CD14-positive monocyte (primary cell): ENCODE measurements at regions not wholly inside any gene's neighbourhood (a gene's known extent, or its start where the extent isn't known, plus 50 kb on each side); places are given as distances from the start of the nearest gene placed in this dataset.

ENCODE experiments used
- DNase-seq, 3 donors: peaks; one replicate each; pipeline ENCODE4 v3.0.0-alpha.2; 2011 to 2022
- H2AFZ ChIP-seq: 2 replicates; pipeline ENCODE4 v1.6.0; 2012; ENCODE audit warnings: mild to moderate bottlenecking, low read depth, low read length, inconsistent platforms; ENCODE audit not compliant: insufficient read depth, poor library complexity, severe bottlenecking
- H3K27ac ChIP-seq, 2 donors: 1 replicate in 1 of 2; 2 replicates in 1 of 2; pipeline ENCODE4 v1.5.1; 2012 to 2013; ENCODE audit warnings: low read length in 2 of 2, control low read depth in 1 of 2, inconsistent platforms in 1 of 2, low read depth in 1 of 2, mild to moderate bottlenecking in 1 of 2
- H3K27me3 ChIP-seq, 2 donors: one replicate each; pipeline versions ENCODE4 v1.6.0 to v1.6.1; 2011 to 2013; ENCODE audit warnings: low read length in 2 of 2; ENCODE audit not compliant: control insufficient read depth in 2 of 2, insufficient read depth in 2 of 2
- H3K36me3 ChIP-seq, 2 donors: replicated peaks in 1 of 2; 1 replicate in 1 of 2; 2 replicates in 1 of 2; pipeline versions ENCODE4 v1.5.1 to v1.6.1; 2012 to 2013; ENCODE audit warnings: low read length in 2 of 2, control low read depth in 1 of 2, inconsistent platforms in 1 of 2, mild to moderate bottlenecking in 1 of 2; ENCODE audit not compliant: insufficient read depth in 2 of 2, control insufficient read depth in 1 of 2
- H3K4me1 ChIP-seq, 2 donors: 1 replicate in 1 of 2; 2 replicates in 1 of 2; pipeline versions ENCODE4 v1.5.1 to v1.6.1; 2012 to 2013; ENCODE audit warnings: low read length in 2 of 2, control low read depth in 1 of 2, inconsistent platforms in 1 of 2, mild to moderate bottlenecking in 1 of 2, moderate library complexity in 1 of 2; ENCODE audit not compliant: insufficient read depth in 2 of 2, control insufficient read depth in 1 of 2
- H3K4me2 ChIP-seq: replicated peaks from 2 replicates; pipeline ENCODE3; 2012; ENCODE audit warnings: low read length, moderate library complexity, mild to moderate bottlenecking; ENCODE audit not compliant: poor library complexity, severe bottlenecking; ENCODE audit errors: extremely low read depth
- H3K4me3 ChIP-seq, 3 experiments: fragments of 200-600 bp in 1 of 3; sonication (generic) in 1 of 3; replicated peaks in 1 of 3; 1 replicate in 2 of 3; 2 replicates in 1 of 3; pipeline ENCODE4 v1.5.1; 2011 to 2013; ENCODE audit warnings: low read length in 3 of 3, mild to moderate bottlenecking in 3 of 3, control low read depth in 2 of 3, low read depth in 2 of 3, inconsistent platforms in 1 of 3, moderate library complexity in 1 of 3
- H3K79me2 ChIP-seq: 2 replicates; pipeline ENCODE4 v1.6.0; 2012; ENCODE audit warnings: mild to moderate bottlenecking, control low read depth, inconsistent platforms, low read length, moderate library complexity; ENCODE audit not compliant: insufficient read depth
- H3K9ac ChIP-seq: 2 replicates; pipeline ENCODE4 v1.6.0; 2017; ENCODE audit warnings: low read length, mild to moderate bottlenecking; ENCODE audit not compliant: insufficient read depth, poor library complexity, severe bottlenecking
- H3K9me3 ChIP-seq, 2 donors: replicated peaks in 1 of 2; 1 replicate in 1 of 2; 2 replicates in 1 of 2; pipeline versions ENCODE4 v1.5.1 to v1.6.1; 2012 to 2013; ENCODE audit warnings: low read length in 2 of 2, control low read depth in 1 of 2; ENCODE audit not compliant: control insufficient read depth in 1 of 2, insufficient read depth in 1 of 2
- H4K20me1 ChIP-seq: 2 replicates; pipeline ENCODE4 v1.6.0; 2012; ENCODE audit warnings: mild to moderate bottlenecking, low read length, control low read depth, moderate library complexity; ENCODE audit not compliant: insufficient read depth
- H3K27ac Mint-ChIP-seq, 7 donors: one replicate each; pipeline ENCODE4 v1.8.0; 2020; ENCODE audit warnings: mild to moderate bottlenecking in 7 of 7, mixed read lengths in 7 of 7, moderate library complexity in 6 of 7, inconsistent platforms in 2 of 7
- H3K27me3 Mint-ChIP-seq, 3 donors: one replicate each; pipeline ENCODE4 v1.8.0; 2021 to 2022; ENCODE audit warnings: low read depth in 3 of 3, mild to moderate bottlenecking in 3 of 3, mixed read lengths in 3 of 3, moderate library complexity in 3 of 3, inconsistent platforms in 1 of 3
- H3K36me3 Mint-ChIP-seq, 2 donors: one replicate each; pipeline ENCODE4 v1.8.0; 2020; ENCODE audit warnings: mixed read lengths in 2 of 2, inconsistent platforms in 1 of 2, mild to moderate bottlenecking in 1 of 2
- H3K4me1 Mint-ChIP-seq: one replicate; pipeline ENCODE4 v1.8.0; 2020; ENCODE audit warnings: mild to moderate bottlenecking, mixed read lengths
- H3K4me3 Mint-ChIP-seq, 2 donors: one replicate each; pipeline ENCODE4 v1.8.0; 2020; ENCODE audit warnings: mild to moderate bottlenecking in 2 of 2, mixed read lengths in 2 of 2, moderate library complexity in 1 of 2
- H3K9me3 Mint-ChIP-seq, 7 donors: one replicate each; pipeline ENCODE4 v1.8.0; 2020 to 2022; ENCODE audit warnings: mixed read lengths in 7 of 7, mild to moderate bottlenecking in 6 of 7, moderate library complexity in 6 of 7, inconsistent platforms in 2 of 7
- CTCF ChIP-seq: fragments of 200-600 bp; IDR thresholded peaks from one replicate; pipeline ENCODE4 v1.8.0; 2022; ENCODE audit warnings: antibody characterized with exemption, mild to moderate bottlenecking
- WGBS: methylation state at CpG from one replicate; pipeline ENCODE4 v1.1.5; 2013; ENCODE audit warnings: missing lambda C conversion rate; ENCODE audit not compliant: insufficient coverage; 5-methylcytosine and 5-hydroxymethylcytosine counted together
- intact Hi-C, 2 donors: fragments of 100-400 bp; cut with micrococcal nuclease; formaldehyde crosslinking; loops; one replicate each; pipeline versions ENCODE4 v1.15.0 to v1.15.1; 2023

- intact Hi-C loops: no loop called here
- Histone ChIP-seq H3K4me1 (no peaks in the 10 kb centered on the region), H3K9ac (no peak overlapping the region), H2AFZ (no peak overlapping the region), H3K4me2 (no peak overlapping the region), H3K9me3 (no peaks in the 10 kb centered on the region), H3K27me3 (no peaks in the 10 kb centered on the region), H4K20me1 (no peaks in the 10 kb centered on the region), H3K4me3 (no peak overlapping the region), H3K27ac (no peak overlapping the region), H3K36me3 (no peaks in the 10 kb centered on the region), H3K79me2 (no peaks in the 10 kb centered on the region)
- TF ChIP-seq CTCF: no peak
- Mint-ChIP-seq H3K4me1 (no peaks in the 10 kb centered on the region), H3K27ac (no peak overlapping the region), H3K9me3 (no peaks in the 10 kb centered on the region), H3K36me3 (no peaks in the 10 kb centered on the region), H3K4me3 (no peak overlapping the region), H3K27me3 (peaks cover 0 to 2% (median 2%) of the 10 kb centered on the region in 3 donors)
- WGBS: 100% methylated on average over 1 of the region's 1 CpG
- DNase-seq: no peak
Measured at GRCh38 chr16:63553980-63554379, 1517.7 kb upstream of the CDH8 start.

- no peak overlapping the region for H3K4me3 Mint-ChIP-seq
- H3K36me3 Mint-ChIP-seq: no peaks in the 10 kb centered on the region
- Histone ChIP-seq H3K27ac (no peak overlapping the region), H3K4me2 (no peak overlapping the region), H3K9me3 (no peaks in the 10 kb centered on the region), H3K27me3 (no peaks in the 10 kb centered on the region), H3K36me3 (no peaks in the 10 kb centered on the region), H2AFZ (no peak overlapping the region), H3K4me3 (no peak overlapping the region), H3K4me1 (no peaks in the 10 kb centered on the region), H3K79me2 (no peaks in the 10 kb centered on the region), H3K9ac (no peak overlapping the region), H4K20me1 (no peaks in the 10 kb centered on the region)
- no peak for DNase-seq
- peaks cover 0 to 1% (median 0%) of the 10 kb centered on the region in 3 donors for H3K27me3 Mint-ChIP-seq
- WGBS: no CpG with 5 or more reads among the region's 2 CpGs
- TF ChIP-seq CTCF: no peak
- peaks cover 0 to 3% (median 0%) of the 10 kb centered on the region in 7 donors for H3K9me3 Mint-ChIP-seq
- no peaks in the 10 kb centered on the region for H3K4me1 Mint-ChIP-seq
- H3K27ac Mint-ChIP-seq: no peak overlapping the region
- intact Hi-C loops: no loop called here
Measured at GRCh38 chr16:63539276-63539675, 1503.0 kb upstream of the CDH8 start.
